HEK293 (cell line): ENCODE measurements at regions not wholly inside any gene's neighbourhood (a gene's known extent, or its start where the extent isn't known, plus 50 kb on each side); places are given as distances from the start of the nearest gene placed in this dataset.

ENCODE experiments used
- CTCF ChIA-PET: fragments of 350-600 bp; formaldehyde crosslinking; extraction: SDS; loops from one replicate; lab custom pipeline; 2021; ENCODE audit warnings: antibody characterized with exemption; lab: Yijun Ruan, JAX
- POLR2A ChIA-PET: fragments of 300-600 bp; formaldehyde crosslinking; extraction: SDS; loops from one replicate; lab custom pipeline; 2020; ENCODE audit warnings: antibody characterized with exemption, inconsistent platforms; lab: Yijun Ruan, JAX
- H3K27ac ChIP-seq: fragments of 200-500 bp; sonication (Bioruptor generic); 2 replicates; pipeline ENCODE4 v1.5.1; 2014; ENCODE audit warnings: low read depth, low read length, control low read depth, inconsistent platforms; ENCODE audit errors: extremely low read depth
- H3K36me3 ChIP-seq, 2 experiments: fragments of 200-500 bp in 1 of 2; sonication (Bioruptor generic) in 1 of 2; 1 replicate in 1 of 2; 2 replicates in 1 of 2; pipeline ENCODE4 v1.5.1; 2014 to 2017; ENCODE audit warnings: inconsistent platforms in 2 of 2, low read length in 2 of 2; ENCODE audit not compliant: control insufficient read depth in 2 of 2, insufficient read depth in 1 of 2
- H3K4me1 ChIP-seq: fragments of 200-500 bp; sonication (Bioruptor generic); 2 replicates; pipeline ENCODE4 v1.5.1; 2014; ENCODE audit warnings: mild to moderate bottlenecking, low read length, inconsistent platforms; ENCODE audit not compliant: control insufficient read depth, insufficient read depth
- H3K4me3 ChIP-seq: 2 replicates; pipeline ENCODE4 v1.5.1; 2011; ENCODE audit warnings: low read depth, mild to moderate bottlenecking, control low read depth, low read length, moderate library complexity
- H3K9me3 ChIP-seq: fragments of 200-500 bp; sonication (Bioruptor generic); 2 replicates; pipeline ENCODE4 v1.5.1; 2014; ENCODE audit warnings: low read depth, low read length, inconsistent platforms; ENCODE audit not compliant: control insufficient read depth, insufficient read depth
- BCL11B ChIP-seq: fragments of 450-650 bp; formaldehyde crosslinking; IDR thresholded peaks from 2 replicates; pipeline ENCODE4 v1.5.1; 2016; ENCODE audit warnings: low read depth, missing biosample characterization, missing genetic modification characterization
- CTCF ChIP-seq: fragments of 450-650 bp; formaldehyde crosslinking; IDR thresholded peaks from 2 replicates; pipeline ENCODE4 v1.5.1; 2016; ENCODE audit warnings: missing biosample characterization, missing genetic modification characterization
- HOXD13 ChIP-seq: sonication (generic); formaldehyde crosslinking; IDR thresholded peaks from 2 replicates; pipeline ENCODE4 v1.8.0; 2022; ENCODE audit warnings: missing genetic modification reagents, borderline replicate concordance
- PATZ1 ChIP-seq: fragments of 450-650 bp; formaldehyde crosslinking; IDR thresholded peaks from 2 replicates; pipeline ENCODE4 v1.5.1; 2016; ENCODE audit warnings: missing biosample characterization, missing genetic modification characterization
- PRDM2 ChIP-seq: fragments of 450-650 bp; formaldehyde crosslinking; IDR thresholded peaks from 2 replicates; pipeline ENCODE4 v1.5.1; 2016; ENCODE audit warnings: missing biosample characterization, missing genetic modification characterization, borderline replicate concordance
- PRDM4 ChIP-seq: fragments of 450-650 bp; formaldehyde crosslinking; IDR thresholded peaks from 2 replicates; pipeline ENCODE4 v1.5.1; 2017; ENCODE audit warnings: missing biosample characterization, missing genetic modification characterization
- TCF7L2 ChIP-seq: IDR thresholded peaks from 2 replicates; pipeline ENCODE4 v1.6.1; 2011; ENCODE audit warnings: low read depth, mild to moderate bottlenecking, inconsistent platforms, low read length, moderate library complexity, borderline replicate concordance
- ZBTB21 ChIP-seq: fragments of 450-650 bp; formaldehyde crosslinking; IDR thresholded peaks from 2 replicates; pipeline ENCODE4 v1.5.1; 2017; ENCODE audit warnings: missing biosample characterization, missing genetic modification characterization
- ZBTB7A ChIP-seq: fragments of 450-650 bp; formaldehyde crosslinking; IDR thresholded peaks from 2 replicates; pipeline ENCODE4 v1.5.1; 2016; ENCODE audit warnings: low read depth, missing biosample characterization, missing genetic modification characterization
- ZFP41 ChIP-seq: fragments of 450-650 bp; formaldehyde crosslinking; IDR thresholded peaks from 2 replicates; pipeline ENCODE4 v1.5.1; 2016; ENCODE audit warnings: missing biosample characterization, missing genetic modification characterization, borderline replicate concordance
- ZNF10 ChIP-seq: fragments of 450-650 bp; formaldehyde crosslinking; IDR thresholded peaks from 2 replicates; pipeline ENCODE4 v1.5.1; 2017; ENCODE audit warnings: missing biosample characterization, missing genetic modification characterization
- ZNF155 ChIP-seq: fragments of 450-650 bp; formaldehyde crosslinking; IDR thresholded peaks from 2 replicates; pipeline ENCODE4 v1.5.1; 2016; ENCODE audit warnings: missing biosample characterization, missing genetic modification characterization
- ZNF26 ChIP-seq: fragments of 450-650 bp; formaldehyde crosslinking; IDR thresholded peaks from 2 replicates; pipeline ENCODE4 v1.5.1; 2016; ENCODE audit warnings: missing biosample characterization, missing genetic modification characterization
- ZNF280C ChIP-seq: fragments of 450-650 bp; formaldehyde crosslinking; IDR thresholded peaks from 2 replicates; pipeline ENCODE4 v1.5.1; 2016; ENCODE audit warnings: missing biosample characterization, missing genetic modification characterization
- ZNF292 ChIP-seq: fragments of 450-650 bp; formaldehyde crosslinking; IDR thresholded peaks from 2 replicates; pipeline ENCODE4 v1.5.1; 2016; ENCODE audit warnings: low read depth, missing biosample characterization, missing genetic modification characterization, borderline replicate concordance
- ZNF341 ChIP-seq: fragments of 450-650 bp; formaldehyde crosslinking; IDR thresholded peaks from 2 replicates; pipeline ENCODE4; 2016; ENCODE audit warnings: low read depth, missing biosample characterization, missing genetic modification characterization
- ZNF548 ChIP-seq: fragments of 450-650 bp; formaldehyde crosslinking; IDR thresholded peaks from 2 replicates; pipeline ENCODE4 v1.5.1; 2016; ENCODE audit warnings: missing biosample characterization, missing genetic modification characterization
- ZNF626 ChIP-seq: fragments of 450-650 bp; sonication (Bioruptor Pico); formaldehyde crosslinking; IDR thresholded peaks from 2 replicates; pipeline ENCODE4 v1.5.1; 2018; ENCODE audit warnings: missing biosample characterization, missing genetic modification characterization, inconsistent platforms

GRCh38 chr3:96361241-96361640 is 453.2 kb upstream of the EPHA6 start:
- Histone ChIP-seq H3K4me3 (no peak overlapping the region), H3K9me3 (no peaks in the 10 kb centered on the region), H3K36me3 (no peaks in the 10 kb centered on the region), H3K27ac (no peak overlapping the region), H3K4me1 (no peaks in the 10 kb centered on the region)
- CTCF ChIA-PET = no interaction called here
- POLR2A ChIA-PET = no interaction called here
- TF ChIP-seq HOXD13 (CRISPR knock-in tag) = no peak
- no peak for TF ChIP-seq ZNF292 (tag by site-specific recombination)
- no peak for TF ChIP-seq TCF7L2
- no peak for TF ChIP-seq ZBTB7A
- no peak for TF ChIP-seq PRDM4 (tag by site-specific recombination)
- TF ChIP-seq ZNF548 (tag by site-specific recombination) = no peak
- no peak for TF ChIP-seq ZNF280C (tag by site-specific recombination)
- TF ChIP-seq ZNF10 (tag by site-specific recombination) = no peak
- TF ChIP-seq ZNF626 (tag by site-specific recombination) = no peak
- TF ChIP-seq PATZ1 (tag by site-specific recombination) = no peak
- TF ChIP-seq CTCF = no peak
- no peak for TF ChIP-seq PRDM2
- TF ChIP-seq ZNF26 (tag by site-specific recombination) = no peak
- no peak for TF ChIP-seq ZNF155 (tag by site-specific recombination)
- TF ChIP-seq ZBTB21 (tag by site-specific recombination) = no peak
- no peak for TF ChIP-seq ZNF341 (tag by site-specific recombination)
- no peak for TF ChIP-seq BCL11B (tag by site-specific recombination)
- no peak for TF ChIP-seq ZFP41 (tag by site-specific recombination)
